AG09319 (cell line): ENCODE measurements at regions not wholly inside any gene's neighbourhood (a gene's known extent, or its start where the extent isn't known, plus 50 kb on each side); places are given as distances from the start of the nearest gene placed in this dataset.

Experiments used
- DNase-seq: peaks from one replicate; pipeline ENCODE4 v3.0.0-alpha.2; 2010; ENCODE audit warnings: low read depth; ENCODE audit errors: extremely low read depth
- CTCF ChIP-seq: IDR thresholded peaks from 2 replicates; pipeline ENCODE4 v1.5.1; 2011; ENCODE audit warnings: low read depth, mild to moderate bottlenecking, inconsistent platforms, low read length, moderate library complexity

DNA sequence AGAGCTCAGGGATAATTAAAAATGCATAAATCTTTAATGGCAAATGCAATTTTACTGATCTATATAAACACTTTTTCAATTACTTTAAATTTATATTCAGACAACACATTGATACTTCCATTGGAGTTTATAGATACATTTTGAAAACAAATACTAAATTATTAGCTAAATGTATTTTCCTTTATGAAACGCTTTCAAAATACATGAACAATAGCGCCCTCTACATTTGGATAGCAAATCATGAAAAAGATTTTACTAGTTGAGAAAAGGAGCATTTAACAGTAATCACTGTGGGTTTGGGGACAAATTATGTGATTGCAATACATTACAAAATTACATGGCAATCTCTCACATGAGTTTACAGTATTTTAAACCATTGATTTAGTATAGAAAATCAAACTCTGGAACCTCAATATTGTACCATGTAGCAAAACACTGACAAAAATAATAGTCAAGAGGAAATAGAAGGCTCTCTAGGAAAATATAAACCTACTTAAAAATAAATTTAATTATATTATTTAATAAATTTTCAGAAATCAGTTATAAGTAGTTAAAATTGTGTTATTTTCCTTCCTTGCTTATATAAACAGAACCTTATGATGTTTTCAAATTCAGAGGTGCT, 207.9 kb downstream of the ZIC1 start:
- DNase-seq, result no peak

DNA sequence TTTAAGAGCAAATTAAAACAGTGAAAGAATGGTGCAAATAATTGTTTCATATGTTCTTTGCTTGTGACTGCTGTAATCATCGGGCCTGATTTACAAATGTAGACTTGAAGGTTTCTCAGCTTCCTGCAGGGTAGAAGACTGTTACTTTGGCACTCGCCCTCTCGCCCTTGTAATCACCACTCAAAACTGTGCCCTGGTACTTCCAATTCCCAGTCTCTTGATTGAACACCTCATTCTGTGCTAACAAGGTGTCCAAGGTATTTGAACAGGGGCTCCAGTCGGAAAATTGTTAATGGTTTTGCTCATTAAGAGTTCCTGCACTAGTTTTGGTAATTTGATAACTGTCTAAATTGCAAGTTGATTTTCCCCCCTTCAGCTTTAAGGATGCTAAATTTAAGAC, 209.5 kb downstream of the ZIC1 start:
- TF ChIP-seq CTCF, result no peak
- DNase-seq, result no peak

More for the DNA sequence above, 207.9 kb downstream of the ZIC1 start:
- peak; percentile 44 for TF ChIP-seq CTCF

DNA sequence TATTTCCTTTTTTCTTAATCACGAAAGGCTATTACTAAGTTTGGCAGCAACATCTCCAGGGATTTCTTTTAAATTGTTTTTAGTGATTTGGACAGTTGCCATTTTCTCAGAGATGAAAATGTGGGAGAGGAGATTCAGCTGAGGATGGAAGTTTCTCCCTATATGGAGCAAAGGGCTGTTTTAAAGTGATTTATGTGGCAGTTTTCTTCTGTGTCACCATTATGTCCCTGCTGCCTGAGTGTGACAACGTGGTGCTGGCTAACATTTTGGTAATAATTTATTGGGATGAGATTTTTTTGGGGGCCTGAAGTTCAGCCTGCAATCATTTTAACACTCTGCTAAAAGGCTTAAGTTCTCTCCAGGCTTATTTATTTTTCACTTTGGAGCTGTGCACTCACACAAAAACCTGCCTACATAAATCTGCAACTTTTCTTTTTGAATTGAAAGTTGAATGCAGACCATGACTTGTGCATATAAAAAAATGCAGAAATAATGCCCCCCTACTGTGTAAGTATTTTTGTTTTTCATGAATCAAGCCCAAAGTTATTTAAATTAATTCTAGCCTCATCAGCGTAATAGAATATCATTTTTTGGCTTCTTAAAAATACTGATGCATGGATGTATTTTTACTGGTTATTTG, 210.9 kb downstream of the ZIC1 start:
- DNase-seq, result no peak
- TF ChIP-seq CTCF, result no peak

DNA sequence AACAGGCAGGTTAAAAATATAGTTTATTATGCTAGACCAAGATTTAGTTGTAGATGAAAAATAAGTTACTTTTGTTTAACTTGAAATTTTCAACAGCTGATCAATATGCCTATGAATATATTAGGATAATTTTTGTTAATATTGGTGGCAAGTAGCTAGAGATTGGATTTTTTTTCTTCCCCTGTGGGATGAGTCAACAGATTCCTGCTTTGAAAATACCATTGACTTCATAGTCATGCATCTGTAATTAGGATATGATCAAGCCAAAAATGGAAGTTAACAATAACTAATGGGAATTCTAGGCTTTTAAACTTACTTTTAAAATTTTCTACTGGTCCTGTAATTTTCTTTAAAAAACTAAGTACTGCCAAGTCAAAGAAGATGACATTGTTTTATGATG, 211.7 kb downstream of the ZIC1 start:
- TF ChIP-seq CTCF, result no peak

GRCh38 chr3:147630921-147631415, 221.8 kb downstream of the ZIC1 start:
- DNase-seq, result no peak
- no peak for TF ChIP-seq CTCF

More for the DNA sequence above, 211.7 kb downstream of the ZIC1 start:
- DNase-seq, result no peak

DNA sequence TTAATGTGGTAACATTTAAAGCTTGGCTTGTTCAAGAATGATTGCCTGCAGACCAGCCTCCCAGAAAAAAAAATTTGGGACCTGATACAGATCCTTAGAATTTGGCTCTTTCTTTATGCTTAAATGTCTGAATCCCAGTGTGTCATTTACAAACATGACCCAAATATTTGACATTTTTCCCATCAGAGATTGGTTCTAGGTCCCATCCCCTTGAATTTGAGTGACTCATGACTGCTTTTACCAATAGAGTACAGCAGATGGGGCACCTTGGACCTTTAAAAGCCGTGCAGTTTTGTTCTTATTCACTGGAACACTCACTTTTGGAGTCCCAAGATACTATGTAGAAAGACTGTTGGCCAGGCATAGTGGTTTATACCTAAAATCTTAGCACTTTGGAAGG, 231.6 kb downstream of the ZIC1 start:
- no peak for TF ChIP-seq CTCF
- DNase-seq, result no peak

DNA sequence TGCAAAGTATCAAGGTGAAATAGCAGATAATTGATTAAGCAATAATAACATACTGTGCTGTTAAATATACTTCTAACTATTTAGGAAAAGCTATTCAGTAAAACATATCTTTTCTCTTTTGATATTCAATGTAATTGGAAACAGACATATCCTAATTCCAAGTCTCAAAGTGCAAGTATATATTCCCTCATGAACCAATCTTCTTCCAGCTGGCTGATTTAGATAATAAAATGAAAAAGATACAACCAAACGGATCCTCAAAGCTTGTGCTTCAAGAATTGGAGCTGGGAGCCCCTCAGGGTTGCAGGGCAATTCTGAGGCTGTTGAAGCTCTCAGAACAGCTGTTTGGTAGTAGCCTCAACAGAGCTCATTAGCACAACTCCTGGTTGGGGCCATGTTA, 236.6 kb downstream of the ZIC1 start:
- DNase-seq, result no peak
- no peak for TF ChIP-seq CTCF
